Right lobe of liver (tissue), 6 donors: ENCODE measurements at regions not wholly inside any gene's neighbourhood (a gene's known extent, or its start where the extent isn't known, plus 50 kb on each side); places are given as distances from the start of the nearest gene placed in this dataset.

Experiments used
- ATAC-seq, 4 donors: fragments of 200-7000 bp; cut with Tn5 transposase; one replicate each; pipeline ENCODE4 v1.9.1; 2020; ENCODE audit warnings: mild to moderate bottlenecking in 4 of 4, moderate library complexity in 4 of 4
- DNase-seq, 3 donors: peaks; one replicate each; pipeline ENCODE4 v3.0.0-alpha.2; 2020
- H3K27ac ChIP-seq, 3 donors: fragments of 200-600 bp; one replicate each; pipeline ENCODE4 v1.8.0; 2022
- H3K27me3 ChIP-seq, 2 donors: fragments of 200-600 bp; one replicate each; pipeline ENCODE4 v1.8.0; 2022
- H3K36me3 ChIP-seq, 4 donors: fragments of 200-600 bp; sonication (generic) in 1 of 4; one replicate each; pipeline versions ENCODE4 v1.5.1 to v1.8.0; 2017 to 2022; ENCODE audit warnings: control low read depth in 1 of 4
- H3K4me1 ChIP-seq, 4 donors: fragments of 200-600 bp; sonication (generic) in 1 of 4; one replicate each; pipeline versions ENCODE4 v1.5.1 to v1.8.0; 2017 to 2022; ENCODE audit warnings: control low read depth in 1 of 4
- H3K4me3 ChIP-seq, 3 donors: fragments of 200-600 bp; one replicate each; pipeline ENCODE4 v1.8.0; 2022
- H3K9me3 ChIP-seq, 4 donors: fragments of 200-600 bp; sonication (generic) in 1 of 4; one replicate each; pipeline versions ENCODE4 v1.5.1 to v1.8.0; 2017 to 2022; ENCODE audit warnings: control low read depth in 1 of 4
- POLR2A ChIP-seq: fragments of 450-650 bp; IDR thresholded peaks from one replicate; pipeline ENCODE4 v1.6.1; 2017; ENCODE audit warnings: antibody characterized with exemption, mild to moderate bottlenecking
- WGBS: methylation state at CpG from one replicate; pipeline ENCODE4 v1.1.6; 2018; ENCODE audit warnings: low coverage, low lambda C conversion rate; ENCODE audit not compliant: insufficient coverage; ENCODE audit errors: missing lambda C conversion rate; 5-methylcytosine and 5-hydroxymethylcytosine counted together
- intact Hi-C, 2 donors: fragments of 100-400 bp; cut with DNase I; formaldehyde crosslinking; loops; one replicate each; pipeline versions ENCODE4 v1.11.2 to v1.14.1; 2022
- TF ChIP-seq, protein P1 (sequence below), 4 donors: fragments of 200-600 bp in 3 of 4; fragments of 450-650 bp in 1 of 4; IDR thresholded peaks; one replicate each; pipeline versions ENCODE4 v1.5.1 to v1.8.0; 2016 to 2022; ENCODE audit warnings: antibody characterized with exemption in 4 of 4, mild to moderate bottlenecking in 2 of 4
- donor health status: DM: no; HTN: yes; CAD: no.
- donor health status: DM: no; HTN: no; CAD: no.
- donor health status: DM: no; HTN: no; CAD: no.
- donor health status: DM: no; HTN: yes; CAD: no.
- donor health status: DM: no; HTN: yes; CAD: no.

DNA sequence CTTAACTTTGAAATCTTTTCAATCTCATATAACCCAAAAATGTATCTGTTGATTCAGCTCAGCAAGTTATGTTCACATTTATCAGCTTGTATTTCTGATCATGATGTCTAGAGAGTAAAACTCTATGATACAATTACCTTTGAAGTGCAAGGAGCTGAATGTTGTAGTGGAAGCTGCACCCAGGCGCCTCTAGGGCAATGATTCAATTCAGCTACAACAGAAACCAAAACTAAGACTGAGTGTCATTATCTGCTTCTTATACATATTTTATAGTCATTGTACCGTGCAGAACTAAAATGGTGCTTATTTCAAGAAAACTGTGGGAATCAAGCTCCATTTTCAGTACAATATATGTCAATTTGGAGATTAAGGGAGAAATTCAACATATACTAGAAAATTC is 1237.5 kb downstream of the ZPLD1 start:
- no peaks in the 10 kb centered on the region for H3K9me3 ChIP-seq
- H3K27ac ChIP-seq: no peak overlapping the region
- H3K4me3 ChIP-seq: no peak overlapping the region
- H3K4me1 ChIP-seq: no peaks in the 10 kb centered on the region
- no peak for DNase-seq
- no peak for TF ChIP-seq POLR2A
- TF ChIP-seq, protein P1, sequence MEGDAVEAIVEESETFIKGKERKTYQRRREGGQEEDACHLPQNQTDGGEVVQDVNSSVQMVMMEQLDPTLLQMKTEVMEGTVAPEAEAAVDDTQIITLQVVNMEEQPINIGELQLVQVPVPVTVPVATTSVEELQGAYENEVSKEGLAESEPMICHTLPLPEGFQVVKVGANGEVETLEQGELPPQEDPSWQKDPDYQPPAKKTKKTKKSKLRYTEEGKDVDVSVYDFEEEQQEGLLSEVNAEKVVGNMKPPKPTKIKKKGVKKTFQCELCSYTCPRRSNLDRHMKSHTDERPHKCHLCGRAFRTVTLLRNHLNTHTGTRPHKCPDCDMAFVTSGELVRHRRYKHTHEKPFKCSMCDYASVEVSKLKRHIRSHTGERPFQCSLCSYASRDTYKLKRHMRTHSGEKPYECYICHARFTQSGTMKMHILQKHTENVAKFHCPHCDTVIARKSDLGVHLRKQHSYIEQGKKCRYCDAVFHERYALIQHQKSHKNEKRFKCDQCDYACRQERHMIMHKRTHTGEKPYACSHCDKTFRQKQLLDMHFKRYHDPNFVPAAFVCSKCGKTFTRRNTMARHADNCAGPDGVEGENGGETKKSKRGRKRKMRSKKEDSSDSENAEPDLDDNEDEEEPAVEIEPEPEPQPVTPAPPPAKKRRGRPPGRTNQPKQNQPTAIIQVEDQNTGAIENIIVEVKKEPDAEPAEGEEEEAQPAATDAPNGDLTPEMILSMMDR (IDR thresholded peaks at IDR 0.05): no peak
- ATAC-seq: no peak
- intact Hi-C loops: no loop called here
- no peaks in the 10 kb centered on the region for H3K27me3 ChIP-seq
- 61% methylated on average over 2 of the region's 2 CpGs for WGBS
- H3K36me3 ChIP-seq: no peaks in the 10 kb centered on the region

DNA sequence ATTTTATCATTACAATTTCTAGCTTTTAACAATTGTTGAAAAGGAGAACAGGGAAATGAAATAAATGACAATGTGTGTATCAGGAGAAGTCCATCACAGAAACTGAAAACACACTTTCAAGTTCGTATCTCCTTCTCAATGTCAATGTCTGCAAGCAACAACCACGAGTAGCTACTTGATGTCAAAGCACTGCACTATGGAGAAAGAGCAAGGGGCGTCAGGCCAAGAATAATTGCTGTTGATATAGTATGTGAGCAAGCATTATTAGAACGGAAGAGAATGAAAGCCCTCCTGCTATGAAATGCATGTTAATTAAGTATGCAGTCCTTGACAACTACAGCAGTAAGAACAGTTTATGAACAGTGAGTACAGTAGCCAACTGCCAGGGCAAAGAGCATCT is 1250.1 kb downstream of the ZPLD1 start:
- Histone ChIP-seq H3K4me3 (no peak overlapping the region), H3K4me1 (no peaks in the 10 kb centered on the region), H3K27ac (no peak overlapping the region), H3K9me3 (no peaks in the 10 kb centered on the region), H3K27me3 (no peaks in the 10 kb centered on the region), H3K36me3 (no peaks in the 10 kb centered on the region)
- DNase-seq (no peak), ATAC-seq (no peak)
- 31% methylated on average over 4 of the region's 4 CpGs for WGBS
- TF ChIP-seq POLR2A: no peak
- TF ChIP-seq, protein P1 (IDR thresholded peaks at IDR 0.05): no peak
- intact Hi-C loops: no loop called here

DNA sequence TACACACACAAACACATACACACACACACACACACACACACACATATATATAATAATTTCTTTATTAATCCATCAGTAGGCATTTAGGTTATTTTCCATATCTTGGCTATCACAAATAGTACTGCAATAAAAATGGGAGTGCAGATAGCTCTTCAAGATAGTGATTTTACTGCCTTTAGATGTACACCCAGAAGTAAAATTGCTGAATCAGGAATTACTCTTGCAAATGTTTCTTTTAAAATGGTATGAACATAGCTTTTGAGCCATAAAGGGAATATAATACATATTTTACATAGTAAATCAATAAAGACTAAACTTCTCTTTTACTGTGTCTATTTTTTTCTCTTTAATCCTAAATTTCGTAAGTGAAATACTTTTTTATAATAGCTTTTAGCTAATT is 1251.1 kb downstream of the ZPLD1 start:
- H3K9me3 ChIP-seq: no peaks in the 10 kb centered on the region
- H3K4me1 ChIP-seq: no peaks in the 10 kb centered on the region
- no peak for ATAC-seq
- no peak for DNase-seq
- intact Hi-C loops: no loop called here
- no peaks in the 10 kb centered on the region for H3K36me3 ChIP-seq
- no peaks in the 10 kb centered on the region for H3K27me3 ChIP-seq
- no peak for TF ChIP-seq POLR2A
- TF ChIP-seq, protein P1 (IDR thresholded peaks at IDR 0.05): no peak
- H3K27ac ChIP-seq: no peak overlapping the region
- WGBS: 19% methylated on average over 1 of the region's 1 CpG
- H3K4me3 ChIP-seq: no peak overlapping the region

DNA sequence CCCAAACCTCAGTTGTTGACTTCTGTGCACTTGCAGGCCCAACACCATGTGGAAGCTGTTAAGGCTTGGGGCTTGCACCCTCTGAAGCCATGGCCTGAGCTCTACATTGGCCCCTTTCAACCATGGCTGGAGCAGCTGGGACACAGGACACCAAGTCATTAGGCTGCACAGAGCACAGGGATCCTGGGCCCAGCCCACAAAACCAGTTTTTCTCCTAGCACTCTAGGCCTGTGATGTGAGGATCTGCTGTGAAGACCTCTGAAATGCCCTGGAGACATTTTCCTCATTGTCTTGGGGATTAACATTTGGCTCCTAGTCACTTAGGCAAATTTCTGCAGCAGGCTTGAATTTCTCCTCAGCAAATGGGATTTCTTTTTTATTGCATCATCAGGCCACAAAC is 1255.7 kb downstream of the ZPLD1 start:
- TF ChIP-seq, protein P1 (IDR thresholded peaks at IDR 0.05): no peak
- no peak for TF ChIP-seq POLR2A
- Histone ChIP-seq H3K4me1 (no peaks in the 10 kb centered on the region), H3K27ac (no peak overlapping the region), H3K27me3 (no peaks in the 10 kb centered on the region), H3K9me3 (no peaks in the 10 kb centered on the region), H3K36me3 (no peaks in the 10 kb centered on the region), H3K4me3 (no peak overlapping the region)
- ATAC-seq (no peak), DNase-seq (no peak)
- intact Hi-C loops: no loop called here

DNA sequence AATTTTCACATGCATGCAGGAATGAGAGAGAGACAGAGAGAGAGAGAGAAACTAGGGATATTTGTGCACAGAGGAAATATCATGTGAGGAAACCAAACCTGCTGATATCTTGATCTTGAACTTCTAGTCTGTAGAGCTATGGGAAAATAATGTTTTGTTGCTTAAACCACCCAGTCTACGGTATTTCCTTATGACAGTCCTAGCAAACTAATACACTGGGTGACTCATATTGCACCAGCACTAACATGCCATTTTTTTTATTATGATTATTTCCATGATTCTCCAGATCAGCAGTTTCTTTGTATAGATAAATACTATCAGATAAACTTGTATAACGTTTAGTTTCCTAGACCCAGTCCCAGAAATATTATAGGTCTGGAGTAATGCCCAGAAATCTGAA is 1259.0 kb downstream of the ZPLD1 start:
- ATAC-seq: no peak
- no peak for TF ChIP-seq POLR2A
- TF ChIP-seq, protein P1 (IDR thresholded peaks at IDR 0.05): no peak
- H3K4me3 ChIP-seq: no peak overlapping the region
- WGBS: 31% methylated on average over 2 of the region's 2 CpGs
- no peak overlapping the region for H3K27ac ChIP-seq
- no peaks in the 10 kb centered on the region for H3K27me3 ChIP-seq
- DNase-seq: no peak
- H3K36me3 ChIP-seq: no peaks in the 10 kb centered on the region
- H3K9me3 ChIP-seq: no peaks in the 10 kb centered on the region
- H3K4me1 ChIP-seq: no peaks in the 10 kb centered on the region
- intact Hi-C loops: no loop called here
